OCI-LY1 (cell line): ENCODE measurements at regions not wholly inside any gene's neighbourhood (a gene's known extent, or its start where the extent isn't known, plus 50 kb on each side); places are given as distances from the start of the nearest gene placed in this dataset.

Source experiments
- CTCF ChIP-seq: fragments of 200-600 bp; sonication (generic), shearing (Covaris generic); IDR thresholded peaks from 2 replicates; pipeline ENCODE4 v1.5.1; 2017; ENCODE audit warnings: mild to moderate bottlenecking, antibody characterized with exemption, low read length, moderate library complexity, mixed read lengths
- EZH2 ChIP-seq: fragments of 200-600 bp; sonication (generic), shearing (Covaris generic); IDR thresholded peaks from 2 replicates; pipeline ENCODE4 v1.8.0; 2017; ENCODE audit warnings: borderline replicate concordance, mixed run types, mild to moderate bottlenecking, antibody characterized with exemption, low read length, moderate library complexity, mixed read lengths

- no peak for TF ChIP-seq CTCF
- TF ChIP-seq EZH2, result no peak
Measured at GRCh38 chr1:166579557-166580501, 259.4 kb upstream of the POGK start.
